Hepatocyte (in vitro differentiated cells): ENCODE measurements at regions not wholly inside any gene's neighbourhood (a gene's known extent, or its start where the extent isn't known, plus 50 kb on each side); places are given as distances from the start of the nearest gene placed in this dataset.

Source experiments
- CTCF ChIP-seq: fragments of 200-600 bp; sonication (generic); IDR thresholded peaks from 2 replicates; pipeline ENCODE4 v1.5.1; 2016; ENCODE audit warnings: antibody characterized with exemption, mild to moderate bottlenecking; ENCODE audit not compliant: poor library complexity
- EZH2 ChIP-seq: fragments of 200-600 bp; sonication (generic); IDR thresholded peaks from 2 replicates; pipeline ENCODE4 v1.6.1; 2016; ENCODE audit warnings: antibody characterized with exemption, mild to moderate bottlenecking, borderline replicate concordance
- EZH2phosphoT487 ChIP-seq: fragments of 200-600 bp; sonication (generic); IDR thresholded peaks from one replicate; pipeline ENCODE4 v1.6.1; 2018; ENCODE audit warnings: antibody characterized with exemption, mild to moderate bottlenecking, low read depth, moderate library complexity; ENCODE audit not compliant: unreplicated experiment, severe bottlenecking

GRCh38 chr2:157179324-157180105 is 78.0 kb upstream of the GALNT5 start:
- TF ChIP-seq CTCF (no peak), EZH2 (no peak), EZH2phosphoT487 (no peak)
